PFSK-1 (cell line): ENCODE measurements at regions not wholly inside any gene's neighbourhood (a gene's known extent, or its start where the extent isn't known, plus 50 kb on each side); places are given as distances from the start of the nearest gene placed in this dataset.

Source experiments
- FOXP2 ChIP-seq: optimal IDR thresholded peaks from 2 replicates; pipeline ENCODE3; 2011; ENCODE audit warnings: borderline replicate concordance, control low read depth, inconsistent platforms; ENCODE audit not compliant: insufficient read depth; ENCODE audit errors: extremely low read length, extremely low read depth
- POLR2AphosphoS5 ChIP-seq: IDR thresholded peaks from 2 replicates; pipeline ENCODE4 v1.6.1; 2012; ENCODE audit warnings: low read depth, mild to moderate bottlenecking, control low read depth, low read length, moderate library complexity
- SIN3A ChIP-seq: IDR thresholded peaks from 2 replicates; pipeline ENCODE4 v1.6.1; 2012; ENCODE audit warnings: mild to moderate bottlenecking, low read length, moderate library complexity, borderline replicate concordance; ENCODE audit not compliant: insufficient read depth
- TAF1 ChIP-seq: IDR thresholded peaks from 2 replicates; pipeline ENCODE4 v1.6.1; 2012; ENCODE audit warnings: low read length, control low read depth, borderline replicate concordance; ENCODE audit not compliant: insufficient read depth
- TF ChIP-seq, protein P1 (sequence below), 2 experiments: IDR thresholded peaks; 2 replicates each; pipeline versions ENCODE4 v1.6.1 to v1.8.0; 2011 to 2012; ENCODE audit warnings: low read depth in 2 of 2, low read length in 2 of 2, control low read depth in 1 of 2, inconsistent platforms in 1 of 2, mild to moderate bottlenecking in 1 of 2, moderate library complexity in 1 of 2; ENCODE audit not compliant: insufficient read depth in 1 of 2

DNA sequence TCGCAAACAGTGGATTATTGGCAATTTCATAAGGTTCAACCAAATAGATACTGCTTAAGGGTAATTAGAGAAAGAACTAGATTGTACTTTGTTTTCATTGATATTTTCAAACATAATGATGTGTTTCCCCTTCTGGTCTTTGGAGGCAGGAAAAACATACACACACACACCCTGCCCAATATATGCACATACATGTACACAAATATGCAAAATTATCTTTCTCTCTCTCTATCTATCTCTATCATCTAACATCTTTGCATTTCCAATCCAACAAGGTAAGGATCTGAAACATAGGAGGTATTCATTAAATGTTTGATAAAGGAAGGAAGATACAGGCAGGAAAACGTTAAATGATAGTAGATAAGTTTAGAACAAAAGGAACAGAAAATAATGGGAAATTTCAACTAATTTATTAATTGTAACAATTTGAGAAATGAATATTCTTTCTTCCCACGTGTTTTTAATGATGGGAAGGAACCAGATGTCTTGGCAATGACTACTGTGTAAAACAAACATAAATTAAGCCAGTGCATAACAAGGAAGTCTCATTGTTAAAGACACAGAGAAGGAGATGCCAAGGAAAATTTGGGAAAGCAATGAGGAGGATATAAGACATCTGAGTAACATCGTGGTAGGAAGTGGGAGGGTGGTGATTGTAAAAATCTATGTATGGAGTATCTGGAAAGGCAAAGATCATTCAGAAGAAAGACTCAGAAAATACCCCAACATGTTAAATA lies 532.1 kb downstream of the GBA3 start:
- TF ChIP-seq SIN3A (no peak), POLR2AphosphoS5 (no peak), TAF1 (no peak), FOXP2 (no peak)
- TF ChIP-seq, protein P1, sequence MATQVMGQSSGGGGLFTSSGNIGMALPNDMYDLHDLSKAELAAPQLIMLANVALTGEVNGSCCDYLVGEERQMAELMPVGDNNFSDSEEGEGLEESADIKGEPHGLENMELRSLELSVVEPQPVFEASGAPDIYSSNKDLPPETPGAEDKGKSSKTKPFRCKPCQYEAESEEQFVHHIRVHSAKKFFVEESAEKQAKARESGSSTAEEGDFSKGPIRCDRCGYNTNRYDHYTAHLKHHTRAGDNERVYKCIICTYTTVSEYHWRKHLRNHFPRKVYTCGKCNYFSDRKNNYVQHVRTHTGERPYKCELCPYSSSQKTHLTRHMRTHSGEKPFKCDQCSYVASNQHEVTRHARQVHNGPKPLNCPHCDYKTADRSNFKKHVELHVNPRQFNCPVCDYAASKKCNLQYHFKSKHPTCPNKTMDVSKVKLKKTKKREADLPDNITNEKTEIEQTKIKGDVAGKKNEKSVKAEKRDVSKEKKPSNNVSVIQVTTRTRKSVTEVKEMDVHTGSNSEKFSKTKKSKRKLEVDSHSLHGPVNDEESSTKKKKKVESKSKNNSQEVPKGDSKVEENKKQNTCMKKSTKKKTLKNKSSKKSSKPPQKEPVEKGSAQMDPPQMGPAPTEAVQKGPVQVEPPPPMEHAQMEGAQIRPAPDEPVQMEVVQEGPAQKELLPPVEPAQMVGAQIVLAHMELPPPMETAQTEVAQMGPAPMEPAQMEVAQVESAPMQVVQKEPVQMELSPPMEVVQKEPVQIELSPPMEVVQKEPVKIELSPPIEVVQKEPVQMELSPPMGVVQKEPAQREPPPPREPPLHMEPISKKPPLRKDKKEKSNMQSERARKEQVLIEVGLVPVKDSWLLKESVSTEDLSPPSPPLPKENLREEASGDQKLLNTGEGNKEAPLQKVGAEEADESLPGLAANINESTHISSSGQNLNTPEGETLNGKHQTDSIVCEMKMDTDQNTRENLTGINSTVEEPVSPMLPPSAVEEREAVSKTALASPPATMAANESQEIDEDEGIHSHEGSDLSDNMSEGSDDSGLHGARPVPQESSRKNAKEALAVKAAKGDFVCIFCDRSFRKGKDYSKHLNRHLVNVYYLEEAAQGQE (IDR thresholded peaks at IDR 0.05; ENCODE audit: insufficient read depth in 1 of 2, low read depth in 2 of 2, low read length in 2 of 2), result no peak

DNA sequence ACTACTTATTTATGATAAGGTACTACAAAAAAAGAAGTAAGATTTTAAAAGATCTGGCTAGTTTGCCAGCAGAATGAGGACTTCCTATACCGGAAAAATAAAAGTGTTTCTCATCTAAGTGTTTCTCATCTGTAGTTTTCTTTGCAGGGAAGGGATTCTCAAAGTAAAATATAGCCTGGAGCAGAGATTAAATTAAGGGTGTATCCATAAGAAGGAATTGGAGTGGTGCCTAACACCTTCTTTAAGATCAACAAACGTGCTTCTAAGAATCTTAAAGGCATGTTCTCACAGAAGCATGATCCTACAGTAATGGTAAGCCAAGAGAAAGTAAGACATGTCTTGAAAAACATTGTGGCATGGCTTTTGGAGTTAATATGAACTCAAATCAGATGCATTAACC lies 528.2 kb downstream of the GBA3 start:
- TF ChIP-seq POLR2AphosphoS5 (no peak), SIN3A (no peak), FOXP2 (no peak)

DNA sequence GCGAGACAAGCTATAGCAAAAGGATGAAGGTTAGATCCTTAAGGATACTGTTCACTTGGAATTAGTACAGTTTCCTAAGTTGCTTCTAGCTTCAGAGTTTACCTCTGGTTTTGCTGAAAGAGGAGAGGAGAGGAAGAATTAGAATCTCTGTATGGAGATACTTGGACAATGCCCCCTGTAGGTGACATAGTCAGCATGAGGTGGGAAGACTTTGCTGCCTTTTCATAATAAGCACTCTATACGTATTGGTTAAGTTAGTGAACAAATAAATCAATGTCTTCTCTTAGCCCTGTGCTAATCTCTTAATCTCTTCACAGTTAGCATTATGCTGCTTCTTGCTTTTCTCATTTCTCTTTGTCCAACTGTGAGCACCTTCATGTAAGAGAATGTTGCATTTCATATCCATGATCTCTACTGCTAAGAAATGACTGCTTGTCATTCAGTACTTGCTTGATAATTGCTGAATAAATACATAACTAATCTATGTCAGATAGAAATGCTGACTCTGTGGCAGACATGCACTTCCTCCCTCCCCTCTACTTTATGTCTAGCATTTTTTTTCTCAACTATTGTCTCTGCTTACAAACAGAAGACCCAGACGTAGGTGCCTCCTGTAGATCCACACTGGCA lies 527.2 kb downstream of the GBA3 start:
- TF ChIP-seq, protein P1 (IDR thresholded peaks at IDR 0.05; ENCODE audit: insufficient read depth in 1 of 2, low read depth in 2 of 2, low read length in 2 of 2), result no peak
- no peak for TF ChIP-seq SIN3A

DNA sequence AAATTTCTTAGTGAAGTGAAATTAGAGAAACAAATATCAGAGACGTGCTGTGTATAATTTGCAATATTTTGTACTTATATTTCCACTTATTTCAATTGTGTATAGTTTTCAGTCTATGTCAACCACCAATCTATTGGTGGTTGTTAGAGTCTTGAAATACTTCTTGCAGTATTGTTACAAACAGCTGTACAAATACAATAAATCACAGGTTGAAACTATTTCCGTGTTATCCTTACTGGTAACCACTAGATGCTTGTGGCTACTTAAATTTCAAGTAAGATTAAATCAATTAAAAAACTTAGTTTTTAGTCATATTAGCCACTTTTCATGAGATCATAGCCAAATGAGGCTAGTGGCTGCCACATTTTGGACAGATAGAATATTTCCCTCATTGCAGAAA lies 520.5 kb downstream of the GBA3 start:
- TF ChIP-seq FOXP2, result no peak
- TF ChIP-seq, protein P1 (IDR thresholded peaks at IDR 0.05; ENCODE audit: insufficient read depth in 1 of 2, low read depth in 2 of 2, low read length in 2 of 2), result no peak
- no peak for TF ChIP-seq SIN3A
- TF ChIP-seq TAF1, result no peak
- no peak for TF ChIP-seq POLR2AphosphoS5

DNA sequence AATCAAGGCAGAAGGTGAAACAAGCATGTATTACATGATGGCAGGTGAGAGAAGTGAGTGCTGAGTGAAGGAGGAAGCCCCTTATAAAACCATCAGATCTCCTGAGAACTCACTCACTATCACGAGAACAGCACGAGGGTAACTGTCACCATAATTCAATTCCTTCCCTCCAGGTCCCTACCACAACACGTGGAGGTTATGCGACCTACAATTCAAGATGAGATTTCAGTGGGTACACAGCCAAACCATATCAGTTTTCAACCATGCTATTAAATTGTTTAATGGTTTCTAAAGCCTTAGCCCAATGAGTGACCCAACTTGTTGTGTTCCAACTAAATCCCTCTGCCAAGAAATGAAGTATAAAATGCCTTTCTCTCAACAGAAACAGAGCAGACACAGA lies 519.8 kb downstream of the GBA3 start:
- no peak for TF ChIP-seq SIN3A
- TF ChIP-seq FOXP2, result no peak
- no peak for TF ChIP-seq TAF1
- TF ChIP-seq, protein P1 (IDR thresholded peaks at IDR 0.05; ENCODE audit: insufficient read depth in 1 of 2, low read depth in 2 of 2, low read length in 2 of 2), result no peak
- TF ChIP-seq POLR2AphosphoS5, result no peak
